Neural progenitor cell (in vitro differentiated cells): ENCODE measurements at regions not wholly inside any gene's neighbourhood (a gene's known extent, or its start where the extent isn't known, plus 50 kb on each side); places are given as distances from the start of the nearest gene placed in this dataset.

ENCODE experiments used
- DNase-seq: peaks from one replicate; pipeline ENCODE4 v3.0.0-alpha.2; 2016; ENCODE audit warnings: low spot score
- H2AFZ ChIP-seq: fragments of 200-600 bp; sonication (generic); replicated peaks from 2 replicates; pipeline ENCODE4 v1.6.1; 2016; ENCODE audit warnings: antibody characterized with exemption
- H3F3A ChIP-seq: fragments of 200-600 bp; sonication (generic); 2 replicates; pipeline ENCODE4 v1.6.1; 2016; ENCODE audit warnings: antibody characterized with exemption, low read depth
- H3K27ac ChIP-seq: fragments of 200-600 bp; sonication (generic); 2 replicates; pipeline ENCODE4 v1.5.1; 2016; ENCODE audit warnings: mild to moderate bottlenecking
- H3K27me3 ChIP-seq: fragments of 200-600 bp; sonication (generic); 2 replicates; pipeline ENCODE4 v1.6.1; 2016; ENCODE audit warnings: mild to moderate bottlenecking, moderate library complexity
- H3K36me3 ChIP-seq: fragments of 200-600 bp; sonication (generic); 2 replicates; pipeline ENCODE4 v1.5.1; 2016
- H3K4me1 ChIP-seq: fragments of 200-600 bp; sonication (generic); 2 replicates; pipeline ENCODE4 v1.6.1; 2016; ENCODE audit warnings: mixed run types
- H3K4me2 ChIP-seq: fragments of 200-600 bp; sonication (generic); 2 replicates; pipeline ENCODE4 v1.6.1; 2016
- H3K4me3 ChIP-seq: fragments of 200-600 bp; sonication (generic); 2 replicates; pipeline ENCODE4 v1.5.1; 2016
- H3K79me2 ChIP-seq: fragments of 200-600 bp; sonication (generic); 2 replicates; pipeline ENCODE4 v1.6.1; 2016; ENCODE audit warnings: low read depth
- H3K9ac ChIP-seq: fragments of 200-600 bp; sonication (generic); 2 replicates; pipeline ENCODE4 v1.6.1; 2016
- H3K9me3 ChIP-seq: fragments of 200-600 bp; sonication (generic); 2 replicates; pipeline ENCODE4 v1.5.1; 2016; ENCODE audit warnings: low read depth
- H4K20me1 ChIP-seq: fragments of 200-600 bp; sonication (generic); 2 replicates; pipeline ENCODE4 v1.6.1; 2016; ENCODE audit warnings: low read depth
- H3K27ac Mint-ChIP-seq: 3 replicates; pipeline ENCODE4 v1.8.0; 2021; ENCODE audit warnings: mixed read lengths
- H3K27me3 Mint-ChIP-seq: 2 replicates; pipeline ENCODE4 v1.8.0; 2022; ENCODE audit warnings: low read depth, mild to moderate bottlenecking, inconsistent platforms, moderate library complexity, mixed read lengths; ENCODE audit not compliant: insufficient read depth
- H3K36me3 Mint-ChIP-seq: 3 replicates; pipeline ENCODE4 v1.8.0; 2021; ENCODE audit warnings: mixed read lengths
- H3K4me1 Mint-ChIP-seq: 3 replicates; pipeline ENCODE4 v1.8.0; 2021; ENCODE audit warnings: mixed read lengths
- H3K4me3 Mint-ChIP-seq: 3 replicates; pipeline ENCODE4 v1.8.0; 2021; ENCODE audit warnings: mild to moderate bottlenecking, moderate library complexity, mixed read lengths
- H3K9me3 Mint-ChIP-seq: 3 replicates; pipeline ENCODE4 v1.8.0; 2020; ENCODE audit warnings: mixed read lengths
- EZH2 ChIP-seq: fragments of 200-600 bp; sonication (generic); IDR thresholded peaks from 2 replicates; pipeline ENCODE4 v1.6.1; 2017; ENCODE audit warnings: antibody characterized with exemption, mild to moderate bottlenecking, moderate library complexity
- EZH2phosphoT487 ChIP-seq: fragments of 200-600 bp; sonication (generic); IDR thresholded peaks from 2 replicates; pipeline ENCODE4 v1.6.1; 2017; ENCODE audit warnings: antibody characterized with exemption
- TF ChIP-seq, protein P1 (sequence below): fragments of 200-600 bp; sonication (generic); IDR thresholded peaks from 2 replicates; pipeline ENCODE4 v1.5.1; 2017; ENCODE audit warnings: antibody characterized with exemption, mild to moderate bottlenecking

DNA sequence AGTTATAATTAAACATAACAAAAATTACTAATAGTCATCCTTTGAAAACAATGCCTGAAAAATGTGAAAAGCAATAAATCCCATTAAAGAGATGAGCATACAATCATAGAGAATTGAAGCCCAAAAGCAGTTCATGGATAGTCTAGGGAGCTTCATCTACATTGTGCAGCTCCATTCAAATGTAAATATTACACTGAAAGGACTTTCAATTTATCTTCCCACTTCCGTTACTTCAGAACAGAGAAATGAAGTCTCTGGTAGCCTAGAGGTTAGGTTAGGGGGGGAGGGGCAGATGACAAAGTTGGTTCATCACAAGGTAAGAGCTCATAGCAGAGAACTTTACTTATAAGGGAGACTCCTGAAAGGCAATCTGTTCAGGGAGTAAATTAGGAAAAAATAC is 126.6 kb upstream of the RGPD4 start:
- Histone ChIP-seq H2AFZ (no peak overlapping the region), H3K27me3 (no peaks in the 10 kb centered on the region), H3K36me3 (no peaks in the 10 kb centered on the region), H3K9ac (no peak overlapping the region), H3K79me2 (no peaks in the 10 kb centered on the region), H3K4me3 (no peak overlapping the region), H3K4me1 (no peaks in the 10 kb centered on the region), H4K20me1 (no peaks in the 10 kb centered on the region), H3K9me3 (no peaks in the 10 kb centered on the region), H3K27ac (no peak overlapping the region), H3F3A (no peaks in the 10 kb centered on the region), H3K4me2 (no peak overlapping the region)
- no peak for DNase-seq
- Mint-ChIP-seq H3K4me1 (peaks cover 10% of the 10 kb centered on the region), H3K4me3 (no peak overlapping the region), H3K27me3 (peaks cover 2% of the 10 kb centered on the region), H3K9me3 (peaks cover 6% of the 10 kb centered on the region), H3K36me3 (no peaks in the 10 kb centered on the region), H3K27ac (no peak overlapping the region)
- no peak for TF ChIP-seq EZH2phosphoT487
- TF ChIP-seq EZH2: no peak
- TF ChIP-seq, protein P1, sequence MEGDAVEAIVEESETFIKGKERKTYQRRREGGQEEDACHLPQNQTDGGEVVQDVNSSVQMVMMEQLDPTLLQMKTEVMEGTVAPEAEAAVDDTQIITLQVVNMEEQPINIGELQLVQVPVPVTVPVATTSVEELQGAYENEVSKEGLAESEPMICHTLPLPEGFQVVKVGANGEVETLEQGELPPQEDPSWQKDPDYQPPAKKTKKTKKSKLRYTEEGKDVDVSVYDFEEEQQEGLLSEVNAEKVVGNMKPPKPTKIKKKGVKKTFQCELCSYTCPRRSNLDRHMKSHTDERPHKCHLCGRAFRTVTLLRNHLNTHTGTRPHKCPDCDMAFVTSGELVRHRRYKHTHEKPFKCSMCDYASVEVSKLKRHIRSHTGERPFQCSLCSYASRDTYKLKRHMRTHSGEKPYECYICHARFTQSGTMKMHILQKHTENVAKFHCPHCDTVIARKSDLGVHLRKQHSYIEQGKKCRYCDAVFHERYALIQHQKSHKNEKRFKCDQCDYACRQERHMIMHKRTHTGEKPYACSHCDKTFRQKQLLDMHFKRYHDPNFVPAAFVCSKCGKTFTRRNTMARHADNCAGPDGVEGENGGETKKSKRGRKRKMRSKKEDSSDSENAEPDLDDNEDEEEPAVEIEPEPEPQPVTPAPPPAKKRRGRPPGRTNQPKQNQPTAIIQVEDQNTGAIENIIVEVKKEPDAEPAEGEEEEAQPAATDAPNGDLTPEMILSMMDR: no peak

DNA sequence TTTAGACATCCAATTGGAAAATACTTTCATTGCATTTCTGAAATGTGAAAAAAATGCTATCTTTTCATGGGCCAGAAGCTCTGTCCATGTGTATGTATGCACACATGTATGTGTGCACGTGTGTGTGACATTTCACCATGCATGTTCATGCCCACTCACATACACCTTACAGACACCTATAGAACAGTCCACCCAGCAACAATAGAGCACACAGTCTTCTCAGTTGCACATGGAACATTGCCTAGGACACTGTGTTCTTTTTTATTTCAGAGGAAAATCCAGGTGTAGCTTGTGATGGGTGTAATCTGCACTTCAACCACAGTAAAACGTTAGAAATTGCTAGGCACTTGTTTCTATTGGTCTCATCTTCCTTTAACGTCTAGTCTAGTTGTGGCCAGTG is 114.8 kb upstream of the RGPD4 start:
- H3K4me2 ChIP-seq: no peak overlapping the region
- DNase-seq: no peak
- H3K4me3 ChIP-seq: no peak overlapping the region
- no peak overlapping the region for H3K4me3 Mint-ChIP-seq
- no peak overlapping the region for H3K9ac ChIP-seq
- H2AFZ ChIP-seq: no peak overlapping the region
- no peaks in the 10 kb centered on the region for H3K36me3 ChIP-seq
- TF ChIP-seq EZH2phosphoT487 (no peak), EZH2 (no peak)
- TF ChIP-seq, protein P1: no peak
- no peaks in the 10 kb centered on the region for H3F3A ChIP-seq
- H3K27me3 Mint-ChIP-seq: no peaks in the 10 kb centered on the region
- H3K9me3 Mint-ChIP-seq: no peaks in the 10 kb centered on the region
- H3K4me1 ChIP-seq: no peaks in the 10 kb centered on the region
- no peaks in the 10 kb centered on the region for H3K4me1 Mint-ChIP-seq
- H3K9me3 ChIP-seq: no peaks in the 10 kb centered on the region
- no peaks in the 10 kb centered on the region for H3K79me2 ChIP-seq
- no peaks in the 10 kb centered on the region for H3K27me3 ChIP-seq
- H4K20me1 ChIP-seq: no peaks in the 10 kb centered on the region
- H3K27ac ChIP-seq: no peak overlapping the region
- H3K27ac Mint-ChIP-seq: no peak overlapping the region
- no peaks in the 10 kb centered on the region for H3K36me3 Mint-ChIP-seq

DNA sequence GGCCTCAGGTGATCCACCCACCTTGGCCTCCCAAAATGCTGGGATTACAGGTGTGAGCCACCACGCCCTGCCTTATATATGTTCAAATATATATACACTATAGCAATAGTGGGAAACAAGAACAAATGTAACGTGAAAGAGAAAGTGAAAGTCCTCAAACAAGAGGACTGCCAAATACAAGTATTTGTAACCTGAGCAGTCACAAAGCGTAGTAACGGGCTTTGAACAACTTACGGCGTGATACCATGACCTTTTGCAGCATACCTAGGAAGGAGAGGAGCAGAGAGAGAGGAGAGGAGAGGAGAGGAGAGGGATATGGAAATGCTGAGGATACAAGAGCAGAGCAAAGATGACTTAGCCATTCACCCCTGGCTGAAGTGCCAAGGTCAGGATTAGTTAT is 113.8 kb upstream of the RGPD4 start:
- Histone ChIP-seq H3K9ac (no peak overlapping the region), H2AFZ (no peak overlapping the region), H3F3A (no peaks in the 10 kb centered on the region), H4K20me1 (no peaks in the 10 kb centered on the region), H3K4me1 (peaks cover 8% of the 10 kb centered on the region), H3K9me3 (no peaks in the 10 kb centered on the region), H3K4me3 (no peak overlapping the region), H3K27ac (no peak overlapping the region), H3K36me3 (no peaks in the 10 kb centered on the region), H3K4me2 (no peak overlapping the region), H3K79me2 (no peaks in the 10 kb centered on the region), H3K27me3 (no peaks in the 10 kb centered on the region)
- Mint-ChIP-seq H3K4me1 (peaks cover 4% of the 10 kb centered on the region), H3K27ac (no peak overlapping the region), H3K4me3 (no peak overlapping the region), H3K9me3 (no peaks in the 10 kb centered on the region), H3K36me3 (no peaks in the 10 kb centered on the region), H3K27me3 (no peaks in the 10 kb centered on the region)
- no peak for DNase-seq
- TF ChIP-seq, protein P1: no peak
- TF ChIP-seq EZH2phosphoT487 (no peak), EZH2 (no peak)
